ENCODE measurements at regions not wholly inside any gene's neighbourhood (a gene's known extent, or its start where the extent isn't known, plus 50 kb on each side); places are given as distances from the start of the nearest gene placed in this dataset.
A peak's percentile ranks its signal among the peaks of the same experiment; 100 is the strongest.

- TF ChIP-seq CTCF (IDR thresholded peaks at IDR 0.05; ENCODE audit: insufficient read depth, low read length) (no peak), REST (IDR thresholded peaks at IDR 0.05; ENCODE audit: insufficient replicate concordance, low read depth) (no peak), POLR2AphosphoS5 (IDR thresholded peaks at IDR 0.05; ENCODE audit: low read depth) (peak; percentile 77), GABPA (IDR thresholded peaks at IDR 0.05; ENCODE audit: low read depth) (no peak)
These were observed 397.4 kb upstream of the OR4E1 start for GRCh38 chr14:22071006-22071405.
